GM19239 (cell line): ENCODE measurements at regions not wholly inside any gene's neighbourhood (a gene's known extent, or its start where the extent isn't known, plus 50 kb on each side); places are given as distances from the start of the nearest gene placed in this dataset.
"Not testable (repeated sequence)": the region's sequence is repeated elsewhere in the genome, so short reads cannot be mapped to it uniquely, and the experiment has no call there.

Experiments
- DNase-seq: peaks from one replicate; pipeline ENCODE4 v3.0.0; 2011; ENCODE audit warnings: low spot score; ENCODE audit not compliant: insufficient read length
- FAIRE-seq: peaks from 2 replicates; lab custom pipeline; 2011; peaks lifted over from hg19 to GRCh38; lab: Jason Lieb, UNC

DNA sequence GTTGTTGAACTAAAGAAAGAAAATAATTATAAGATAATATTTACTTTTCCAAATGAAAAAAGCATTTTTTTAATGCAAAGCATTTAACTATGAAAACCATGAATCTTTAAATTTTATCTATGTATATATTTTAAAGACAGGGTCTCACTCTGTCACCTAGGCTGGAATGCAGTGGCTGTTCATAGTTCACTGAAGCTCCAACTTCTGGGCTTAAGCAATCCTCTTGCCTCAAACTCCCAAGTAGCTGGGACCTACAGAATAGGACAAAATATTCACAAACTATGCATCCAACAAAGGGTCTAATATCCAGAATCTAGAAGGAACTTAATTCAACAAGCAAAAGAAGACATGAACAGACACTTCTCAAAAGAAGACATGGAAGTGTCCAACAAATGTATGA is 55.9 kb upstream of the ALB start:
- FAIRE-seq (no peak), DNase-seq (no peak)

DNA sequence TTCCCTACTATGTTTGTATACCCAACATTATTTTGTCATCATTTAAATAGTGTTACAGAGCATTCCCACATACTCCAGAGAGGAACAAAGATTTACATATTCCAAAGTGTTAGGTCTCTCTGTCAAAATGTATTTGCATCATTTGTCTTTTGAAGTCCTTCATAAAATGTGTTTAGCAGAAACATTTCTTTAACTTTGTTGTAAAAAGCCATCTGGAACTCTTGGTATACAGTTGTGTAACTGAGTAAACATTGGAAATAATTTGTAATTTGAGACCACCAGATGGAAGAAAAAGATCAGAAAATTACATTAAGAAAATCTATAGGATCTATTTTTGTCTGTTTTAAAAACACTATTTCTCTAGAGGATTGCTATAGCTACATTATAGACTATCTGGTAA is 56.6 kb upstream of the ALB start:
- FAIRE-seq: no peak

DNA sequence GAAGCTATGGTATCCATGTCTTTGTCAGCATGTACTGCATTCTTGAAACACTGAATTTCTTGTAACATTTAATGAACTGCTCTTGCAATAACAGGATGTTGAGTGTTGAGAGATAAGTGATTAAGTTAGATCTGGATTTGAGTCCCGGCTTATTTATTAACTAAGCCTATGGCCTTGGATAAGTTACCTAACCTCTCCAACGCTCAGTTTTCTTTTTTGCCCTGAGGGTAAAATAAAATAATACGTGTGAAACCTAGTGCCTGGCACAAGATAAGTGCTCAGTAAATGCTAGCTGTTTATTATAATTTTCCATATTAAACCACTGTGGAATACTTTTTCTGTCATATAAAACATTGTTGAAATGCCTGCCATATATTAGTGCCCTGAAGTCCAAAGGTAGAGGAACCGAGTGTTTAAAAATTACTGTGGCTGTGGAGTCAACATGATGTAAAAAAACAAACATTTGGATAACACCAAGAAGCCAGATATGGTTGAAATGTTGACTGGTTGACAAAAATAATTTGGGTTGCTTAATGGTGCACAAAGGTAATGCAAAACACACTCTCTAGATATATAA is 58.6 kb upstream of the ALB start:
- FAIRE-seq: no peak

More for the DNA sequence above, 56.6 kb upstream of the ALB start:
- no peak for DNase-seq

DNA sequence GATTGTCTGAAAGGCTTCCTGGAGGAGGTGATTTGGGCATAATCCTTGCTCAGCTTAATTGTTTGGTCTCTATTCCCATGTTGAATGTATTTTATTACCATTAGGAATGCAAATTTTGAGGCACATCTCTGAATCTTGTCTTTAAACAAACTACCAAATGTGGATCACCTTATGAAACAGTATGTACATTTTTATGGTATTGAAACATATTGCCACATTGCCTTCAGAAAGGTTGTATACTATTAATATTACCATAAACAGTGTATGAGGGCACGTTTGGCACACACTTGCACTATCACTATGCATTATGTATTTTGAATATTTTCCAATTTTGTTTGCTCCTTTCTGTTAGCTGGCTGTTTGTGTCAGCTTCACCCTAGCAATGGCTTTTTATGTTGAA is 60.0 kb upstream of the ALB start:
- DNase-seq: no peak
- FAIRE-seq: no peak

More for the DNA sequence above, 58.6 kb upstream of the ALB start:
- no peak for DNase-seq

DNA sequence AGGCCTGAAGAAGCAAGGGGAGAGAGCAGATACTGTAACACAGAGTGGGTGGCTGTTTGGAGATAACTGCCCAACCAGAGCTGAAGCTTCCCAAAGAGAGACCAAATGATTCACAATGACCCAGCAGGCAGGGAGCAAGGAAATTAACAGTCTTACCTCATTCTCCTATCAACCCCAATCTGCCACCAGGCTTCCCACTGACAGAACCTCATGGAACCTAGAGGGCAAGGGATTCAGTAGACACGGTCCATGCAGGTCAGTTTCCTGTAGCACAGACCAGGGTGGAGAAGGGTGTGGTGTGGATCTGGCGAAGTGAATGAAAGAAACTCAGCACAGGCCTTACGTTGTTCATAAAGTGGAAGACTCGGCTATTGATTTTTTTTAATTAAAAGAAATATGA is 60.7 kb upstream of the ALB start:
- DNase-seq: no peak
- FAIRE-seq: no peak

DNA sequence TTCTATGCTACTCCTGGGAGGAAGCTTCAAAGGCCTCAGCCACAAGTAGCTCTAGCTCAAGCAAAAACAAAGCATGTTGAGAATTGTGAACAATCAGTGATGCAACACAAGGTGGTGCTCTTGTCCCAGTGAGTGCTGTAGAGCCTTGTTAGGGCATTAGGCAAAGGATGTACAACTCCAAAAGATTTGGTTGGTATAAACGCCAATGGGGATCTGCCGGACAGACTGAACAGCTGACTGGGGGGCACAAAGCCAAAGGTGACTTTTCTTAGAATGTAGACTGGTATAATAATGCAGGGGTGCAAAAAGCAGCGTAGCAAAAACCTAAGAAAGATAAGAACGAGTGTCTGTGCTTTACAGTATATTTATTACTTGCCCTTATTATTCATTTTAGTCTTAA is 62.6 kb upstream of the ALB start:
- DNase-seq (peak; percentile 9), FAIRE-seq (no peak)

DNA sequence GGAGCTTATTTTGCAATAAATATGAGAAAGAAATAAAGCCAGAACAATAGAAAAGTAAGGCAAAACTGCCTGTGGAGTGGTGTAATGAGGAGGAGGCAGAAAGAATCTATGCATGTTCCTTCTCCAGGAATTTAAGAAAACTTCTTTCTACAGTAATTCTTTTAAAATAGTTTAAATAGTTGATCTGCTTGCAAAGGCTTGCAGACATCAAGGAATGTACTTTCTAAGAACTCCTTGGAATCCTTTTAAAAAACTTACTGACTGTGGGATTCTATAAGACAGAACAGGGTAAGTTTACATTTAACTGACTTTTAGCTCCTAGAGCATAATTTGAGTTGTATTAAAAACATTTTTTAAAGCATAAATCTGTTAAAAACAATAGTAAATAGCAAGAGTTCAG is 63.2 kb upstream of the ALB start:
- DNase-seq (no peak), FAIRE-seq (no peak)

DNA sequence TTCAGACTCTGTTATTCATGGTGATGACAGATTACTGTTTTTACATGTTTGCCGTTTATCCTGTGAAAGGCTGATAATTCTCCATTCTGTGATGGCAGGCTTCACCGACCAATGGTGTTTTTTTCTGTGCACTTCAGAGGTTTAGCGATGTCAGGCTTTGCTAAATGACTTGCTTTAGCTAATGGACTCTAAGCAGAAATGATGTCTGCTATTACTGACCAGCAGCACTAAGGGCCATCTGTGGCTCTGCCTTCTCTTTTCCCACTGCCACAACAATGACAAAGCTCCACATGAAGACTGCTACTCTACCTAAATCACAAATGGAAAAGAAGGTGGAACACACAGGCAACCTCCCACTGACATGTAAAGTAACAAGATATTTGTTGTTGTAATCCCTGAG is 68.4 kb upstream of the ALB start:
- DNase-seq: no peak
- FAIRE-seq: no peak

DNA sequence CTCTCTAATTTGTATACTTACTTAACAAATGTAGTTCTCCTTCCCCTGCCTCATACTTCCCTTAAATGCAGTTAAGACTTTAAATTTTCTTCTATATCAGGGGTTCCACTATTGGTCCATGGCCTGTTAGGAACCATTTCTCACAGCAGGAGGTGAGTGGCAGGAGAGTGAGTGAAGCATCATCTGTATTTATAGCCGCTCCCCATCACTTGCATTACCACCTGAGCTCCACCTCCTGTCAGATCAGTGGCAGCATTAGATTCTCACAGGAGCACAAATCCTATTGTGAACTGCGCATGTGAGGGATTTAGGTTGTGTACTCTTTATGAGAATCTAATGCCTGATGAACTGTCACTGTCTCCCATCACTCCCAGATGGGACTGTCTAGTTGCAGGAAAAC is 72.1 kb upstream of the ALB start:
- DNase-seq, FAIRE-seq: not testable (repeated sequence)

DNA sequence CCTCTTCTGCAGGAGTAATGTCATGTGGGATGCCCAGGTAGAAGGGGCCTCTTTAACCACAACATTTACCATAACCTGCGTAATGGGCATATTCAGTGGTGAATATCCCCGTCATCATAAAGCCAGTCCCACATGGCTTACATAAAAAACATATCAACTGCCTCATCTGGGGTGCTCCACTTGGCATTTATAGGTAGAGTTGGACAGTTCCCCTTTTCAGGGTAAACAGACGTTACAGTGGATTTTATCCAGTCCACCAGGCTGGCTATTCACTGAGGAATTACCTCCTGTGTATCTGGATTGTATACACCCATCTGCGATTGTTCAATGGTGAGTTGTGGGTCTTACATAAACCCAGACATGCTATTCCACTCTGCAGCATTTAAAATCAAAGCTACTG is 70.7 kb upstream of the ANKRD17 start:
- FAIRE-seq: no peak
- DNase-seq: no peak

DNA sequence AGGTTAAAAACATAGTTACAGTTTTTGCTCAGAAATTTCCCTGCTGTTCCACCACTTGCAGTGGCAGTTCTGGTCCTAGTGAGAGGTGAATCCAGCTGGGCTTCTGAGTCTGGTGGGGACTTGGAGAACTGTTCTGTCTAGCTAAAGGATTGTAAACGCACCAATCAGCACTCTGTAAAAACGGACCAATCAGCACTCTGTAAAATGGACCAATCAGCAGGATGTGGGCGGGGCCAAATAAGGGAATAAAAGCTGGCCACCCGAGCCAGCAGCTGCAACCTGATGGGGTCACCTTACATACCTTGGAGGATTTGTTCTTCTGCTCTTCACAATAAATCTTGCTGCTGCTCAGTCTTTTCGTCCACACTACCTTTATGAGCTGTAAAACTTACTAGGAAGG is 67.2 kb upstream of the ANKRD17 start:
- FAIRE-seq, DNase-seq: not testable (repeated sequence)

DNA sequence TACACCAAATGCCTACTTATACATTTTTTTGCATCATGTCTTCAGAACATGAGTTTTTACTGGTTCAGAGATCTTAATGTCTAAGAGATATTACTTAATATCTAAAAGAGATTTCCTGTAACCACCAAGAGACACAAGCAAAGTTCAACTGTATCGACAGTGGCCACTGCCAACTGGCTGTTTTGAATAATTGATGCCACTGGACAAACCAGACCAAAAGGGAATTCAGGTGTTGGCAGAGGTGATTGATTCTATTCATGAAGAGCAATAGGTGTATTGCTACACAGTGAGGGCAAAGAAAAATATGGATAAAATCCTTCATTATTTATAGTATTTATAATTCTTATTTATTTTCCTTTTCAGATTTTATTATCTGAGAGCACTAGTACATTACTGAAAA is 58.5 kb upstream of the ANKRD17 start:
- no peak for DNase-seq
- FAIRE-seq: no peak

DNA sequence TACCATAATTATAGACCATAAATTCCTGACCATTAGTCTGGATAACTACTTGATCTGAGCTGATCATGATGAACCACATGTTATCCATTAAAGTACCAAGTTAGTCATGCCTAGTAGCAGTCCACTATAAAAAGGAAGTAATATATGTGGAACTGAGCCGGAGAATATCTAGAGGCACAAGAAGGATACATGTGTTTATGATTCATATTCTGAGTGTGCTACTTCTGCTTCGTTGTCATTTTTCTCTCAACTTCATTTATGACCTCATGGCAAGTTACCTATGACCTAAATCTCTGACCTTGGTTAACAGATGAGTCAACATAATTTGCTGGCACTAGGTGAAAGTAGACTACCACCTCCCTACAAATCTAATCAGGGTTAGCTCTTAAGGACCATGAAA is 56.5 kb upstream of the ANKRD17 start:
- FAIRE-seq (no peak), DNase-seq (no peak)

DNA sequence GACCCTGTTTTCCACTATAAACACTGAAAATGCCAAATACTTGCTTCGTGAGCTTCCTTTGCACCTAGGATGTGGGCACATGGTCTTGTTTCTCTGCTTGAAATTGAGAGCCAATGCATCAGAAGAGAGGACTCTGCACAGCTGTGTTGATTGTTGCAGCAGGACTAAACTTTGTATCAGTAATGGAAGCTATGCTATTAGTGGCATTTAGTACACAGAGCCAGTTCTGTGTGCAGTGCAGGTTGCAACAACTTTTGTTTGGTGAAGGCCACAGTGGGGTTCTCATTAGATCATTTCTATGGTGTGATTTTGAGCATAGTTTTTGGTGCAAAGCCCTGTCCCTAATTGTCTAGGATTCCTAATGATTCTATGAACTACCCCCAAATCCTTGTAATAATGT is 54.4 kb upstream of the ANKRD17 start:
- FAIRE-seq (no peak), DNase-seq (no peak)

DNA sequence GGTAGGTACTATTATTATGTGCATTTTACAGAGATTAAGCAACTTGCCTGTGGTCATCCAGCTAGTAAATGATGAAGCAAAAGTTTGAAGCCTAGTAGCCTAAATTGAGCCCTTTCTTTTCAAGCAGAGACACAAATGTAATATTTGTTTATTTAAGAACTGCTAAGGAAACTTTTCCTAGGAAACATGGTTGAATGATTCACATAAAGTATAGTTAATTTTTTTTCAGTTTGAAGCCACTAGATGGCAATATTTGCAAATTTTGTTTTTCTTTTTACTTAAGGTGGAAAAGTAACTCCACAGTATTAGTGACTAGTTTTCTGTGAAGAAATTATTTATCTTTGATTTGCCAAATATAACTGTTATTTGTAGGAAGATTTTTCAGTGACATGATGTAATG is 52.8 kb upstream of the ANKRD17 start:
- FAIRE-seq (peak; percentile 76), DNase-seq (no peak)

DNA sequence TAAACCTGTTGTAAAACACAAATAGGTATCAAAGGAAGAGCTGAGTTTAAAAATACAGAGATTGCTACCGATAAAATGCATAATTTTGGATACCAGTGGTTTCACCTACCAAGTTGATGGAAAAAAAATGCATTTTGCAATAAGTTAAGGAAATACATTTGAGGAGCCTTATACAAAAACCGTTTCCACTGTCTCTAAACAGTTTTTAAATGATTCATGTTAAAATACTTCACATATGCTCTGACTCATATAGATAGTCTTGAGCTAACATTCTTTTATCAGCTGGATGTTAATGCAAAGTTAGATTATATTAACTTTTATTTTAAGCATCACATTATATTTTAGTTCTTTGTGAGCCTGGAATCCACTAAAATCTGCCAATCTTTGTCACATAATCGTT is 50.6 kb upstream of the ANKRD17 start:
- DNase-seq (no peak), FAIRE-seq (no peak)
